ENCODE measurements at regions not wholly inside any gene's neighbourhood (a gene's known extent, or its start where the extent isn't known, plus 50 kb on each side); places are given as distances from the start of the nearest gene placed in this dataset.

GRCh38 chr3:72149645-72150300, 364.8 kb upstream of the PROK2 start:
- no peaks in the 10 kb centered on the region for H3K9me3 ChIP-seq (ENCODE audit: control insufficient read depth in 1 of 2, low read length in 2 of 2)
- no peaks in the 10 kb centered on the region for H3K27me3 ChIP-seq (ENCODE audit: low read depth, low read length)
- H3K4me1 ChIP-seq (ENCODE audit: control insufficient read depth in 1 of 2, insufficient read depth in 2 of 2, low read length in 2 of 2) = peaks cover 17 to 18% of the 10 kb centered on the region in 2 donors
- H3K27ac ChIP-seq (ENCODE audit: low read length) = no peak overlapping the region
- H3K4me3 ChIP-seq (ENCODE audit: low read depth in 1 of 2, low read length in 2 of 2) = no peak overlapping the region
- H3K36me3 ChIP-seq (ENCODE audit: control insufficient read depth in 1 of 2, insufficient read depth in 2 of 2, low read length in 2 of 2) = no peaks in the 10 kb centered on the region

GRCh38 chr3:72147600-72147999, 362.7 kb upstream of the PROK2 start:
- Histone ChIP-seq H3K27me3 (ENCODE audit: low read depth, low read length) (no peaks in the 10 kb centered on the region), H3K27ac (ENCODE audit: low read length) (no peak overlapping the region), H3K4me1 (ENCODE audit: control insufficient read depth in 1 of 2, insufficient read depth in 2 of 2, low read length in 2 of 2) (peaks cover 8% of the 10 kb centered on the region in 2 donors), H3K4me3 (ENCODE audit: low read depth in 1 of 2, low read length in 2 of 2) (no peak overlapping the region), H3K9me3 (ENCODE audit: control insufficient read depth in 1 of 2, low read length in 2 of 2) (no peaks in the 10 kb centered on the region), H3K36me3 (ENCODE audit: control insufficient read depth in 1 of 2, insufficient read depth in 2 of 2, low read length in 2 of 2) (no peaks in the 10 kb centered on the region)

- Histone ChIP-seq H3K27me3 (ENCODE audit: low read depth, low read length) (no peaks in the 10 kb centered on the region), H3K9me3 (ENCODE audit: control insufficient read depth in 1 of 2, low read length in 2 of 2) (no peaks in the 10 kb centered on the region), H3K4me3 (ENCODE audit: low read depth in 1 of 2, low read length in 2 of 2) (no peak overlapping the region), H3K36me3 (ENCODE audit: control insufficient read depth in 1 of 2, insufficient read depth in 2 of 2, low read length in 2 of 2) (no peaks in the 10 kb centered on the region), H3K4me1 (ENCODE audit: control insufficient read depth in 1 of 2, insufficient read depth in 2 of 2, low read length in 2 of 2) (peaks cover 0 to 4% of the 10 kb centered on the region in 2 donors), H3K27ac (ENCODE audit: low read length) (no peak overlapping the region)
These were observed 360.8 kb upstream of the PROK2 start for GRCh38 chr3:72145506-72146380.

- Histone ChIP-seq H3K9me3 (ENCODE audit: control insufficient read depth in 1 of 2, low read length in 2 of 2) (no peaks in the 10 kb centered on the region), H3K36me3 (ENCODE audit: control insufficient read depth in 1 of 2, insufficient read depth in 2 of 2, low read length in 2 of 2) (no peaks in the 10 kb centered on the region), H3K4me1 (ENCODE audit: control insufficient read depth in 1 of 2, insufficient read depth in 2 of 2, low read length in 2 of 2) (peaks cover 0 to 4% of the 10 kb centered on the region in 2 donors), H3K4me3 (ENCODE audit: low read depth in 1 of 2, low read length in 2 of 2) (no peak overlapping the region), H3K27me3 (ENCODE audit: low read depth, low read length) (no peaks in the 10 kb centered on the region), H3K27ac (ENCODE audit: low read length) (no peak overlapping the region)
These were observed 360.0 kb upstream of the PROK2 start for GRCh38 chr3:72144773-72145505.

GRCh38 chr3:72143966-72144717, 359.2 kb upstream of the PROK2 start:
- no peak overlapping the region for H3K4me3 ChIP-seq (ENCODE audit: low read depth in 1 of 2, low read length in 2 of 2)
- H3K27ac ChIP-seq (ENCODE audit: low read length) = no peak overlapping the region
- no peaks in the 10 kb centered on the region for H3K9me3 ChIP-seq (ENCODE audit: control insufficient read depth in 1 of 2, low read length in 2 of 2)
- H3K27me3 ChIP-seq (ENCODE audit: low read depth, low read length) = no peaks in the 10 kb centered on the region
- no peaks in the 10 kb centered on the region for H3K36me3 ChIP-seq (ENCODE audit: control insufficient read depth in 1 of 2, insufficient read depth in 2 of 2, low read length in 2 of 2)
- peaks cover 0 to 4% of the 10 kb centered on the region in 2 donors for H3K4me1 ChIP-seq (ENCODE audit: control insufficient read depth in 1 of 2, insufficient read depth in 2 of 2, low read length in 2 of 2)

- H3K9me3 ChIP-seq (ENCODE audit: control insufficient read depth in 1 of 2, low read length in 2 of 2) = no peaks in the 10 kb centered on the region
- H3K27ac ChIP-seq (ENCODE audit: low read length) = no peak overlapping the region
- H3K36me3 ChIP-seq (ENCODE audit: control insufficient read depth in 1 of 2, insufficient read depth in 2 of 2, low read length in 2 of 2) = no peaks in the 10 kb centered on the region
- peaks cover 0 to 4% of the 10 kb centered on the region in 2 donors for H3K4me1 ChIP-seq (ENCODE audit: control insufficient read depth in 1 of 2, insufficient read depth in 2 of 2, low read length in 2 of 2)
- H3K27me3 ChIP-seq (ENCODE audit: low read depth, low read length) = no peaks in the 10 kb centered on the region
- no peak overlapping the region for H3K4me3 ChIP-seq (ENCODE audit: low read depth in 1 of 2, low read length in 2 of 2)
These were observed 358.4 kb upstream of the PROK2 start for GRCh38 chr3:72143322-72143721.

- H3K4me3 ChIP-seq (ENCODE audit: low read depth in 1 of 2, low read length in 2 of 2) = no peak overlapping the region
- H3K4me1 ChIP-seq (ENCODE audit: control insufficient read depth in 1 of 2, insufficient read depth in 2 of 2, low read length in 2 of 2) = peaks cover 0 to 4% of the 10 kb centered on the region in 2 donors
- H3K27ac ChIP-seq (ENCODE audit: low read length) = no peak overlapping the region
- H3K27me3 ChIP-seq (ENCODE audit: low read depth, low read length) = no peaks in the 10 kb centered on the region
- H3K9me3 ChIP-seq (ENCODE audit: control insufficient read depth in 1 of 2, low read length in 2 of 2) = no peaks in the 10 kb centered on the region
- H3K36me3 ChIP-seq (ENCODE audit: control insufficient read depth in 1 of 2, insufficient read depth in 2 of 2, low read length in 2 of 2) = no peaks in the 10 kb centered on the region
These were observed 357.1 kb upstream of the PROK2 start for GRCh38 chr3:72142028-72142427.

- H3K4me1 ChIP-seq (ENCODE audit: control insufficient read depth in 1 of 2, insufficient read depth in 2 of 2, low read length in 2 of 2) = peaks cover 0 to 4% of the 10 kb centered on the region in 2 donors
- H3K27me3 ChIP-seq (ENCODE audit: low read depth, low read length) = no peaks in the 10 kb centered on the region
- no peak overlapping the region for H3K4me3 ChIP-seq (ENCODE audit: low read depth in 1 of 2, low read length in 2 of 2)
- no peaks in the 10 kb centered on the region for H3K36me3 ChIP-seq (ENCODE audit: control insufficient read depth in 1 of 2, insufficient read depth in 2 of 2, low read length in 2 of 2)
- no peak overlapping the region for H3K27ac ChIP-seq (ENCODE audit: low read length)
- H3K9me3 ChIP-seq (ENCODE audit: control insufficient read depth in 1 of 2, low read length in 2 of 2) = no peaks in the 10 kb centered on the region
These were observed 356.3 kb upstream of the PROK2 start for GRCh38 chr3:72141264-72141663.

- no peak overlapping the region for H3K4me3 ChIP-seq (ENCODE audit: low read depth in 1 of 2, low read length in 2 of 2)
These were observed 354.4 kb upstream of the PROK2 start for GRCh38 chr3:72139316-72139715.

GRCh38 chr3:72137865-72138861, 353.2 kb upstream of the PROK2 start:
- no peak overlapping the region for H3K4me3 ChIP-seq (ENCODE audit: low read depth in 1 of 2, low read length in 2 of 2)
- no peaks in the 10 kb centered on the region for H3K9me3 ChIP-seq (ENCODE audit: control insufficient read depth in 1 of 2, low read length in 2 of 2)
- H3K4me1 ChIP-seq (ENCODE audit: control insufficient read depth in 1 of 2, insufficient read depth in 2 of 2, low read length in 2 of 2) = no peaks in the 10 kb centered on the region
- no peak overlapping the region for H3K27ac ChIP-seq (ENCODE audit: low read length)
- H3K36me3 ChIP-seq (ENCODE audit: control insufficient read depth in 1 of 2, insufficient read depth in 2 of 2, low read length in 2 of 2) = no peaks in the 10 kb centered on the region
- no peaks in the 10 kb centered on the region for H3K27me3 ChIP-seq (ENCODE audit: low read depth, low read length)

More at GRCh38 chr3:72139316-72139715, 354.4 kb upstream of the PROK2 start:
- Histone ChIP-seq H3K4me1 (ENCODE audit: control insufficient read depth in 1 of 2, insufficient read depth in 2 of 2, low read length in 2 of 2) (no peaks in the 10 kb centered on the region), H3K27ac (ENCODE audit: low read length) (no peak overlapping the region), H3K36me3 (ENCODE audit: control insufficient read depth in 1 of 2, insufficient read depth in 2 of 2, low read length in 2 of 2) (no peaks in the 10 kb centered on the region), H3K27me3 (ENCODE audit: low read depth, low read length) (no peaks in the 10 kb centered on the region), H3K9me3 (ENCODE audit: control insufficient read depth in 1 of 2, low read length in 2 of 2) (no peaks in the 10 kb centered on the region)
